Spleen (tissue), 11 donors: ENCODE measurements at regions not wholly inside any gene's neighbourhood (a gene's known extent, or its start where the extent isn't known, plus 50 kb on each side); places are given as distances from the start of the nearest gene placed in this dataset.

Experiments
- DNase-seq: peaks from one replicate; pipeline ENCODE4 v3.0.0-alpha.2; 2020
- H3K27ac ChIP-seq, 8 donors: fragments of 200-600 bp; sonication (generic) in 7 of 8; 1 replicate in 4 of 8; 2 replicates in 4 of 8; pipeline versions ENCODE4 v1.5.0 to v1.8.0; 2016 to 2021; ENCODE audit warnings: inconsistent platforms in 4 of 8, mild to moderate bottlenecking in 4 of 8, moderate library complexity in 1 of 8
- H3K27me3 ChIP-seq, 7 donors: fragments of 200-600 bp; sonication (generic) in 6 of 7; replicated peaks in 1 of 7; 1 replicate in 4 of 7; 2 replicates in 3 of 7; pipeline versions ENCODE4 v1.5.0 to v1.8.0; 2016 to 2021; ENCODE audit warnings: inconsistent platforms in 3 of 7, mild to moderate bottlenecking in 1 of 7
- H3K36me3 ChIP-seq, 6 donors: fragments of 200-600 bp; sonication (generic) in 5 of 6; 1 replicate in 4 of 6; 2 replicates in 2 of 6; pipeline versions ENCODE4 v1.5.0 to v1.8.0; 2016 to 2021; ENCODE audit warnings: inconsistent platforms in 2 of 6
- H3K4me1 ChIP-seq, 6 donors: fragments of 200-600 bp; sonication (generic) in 5 of 6; 1 replicate in 3 of 6; 2 replicates in 3 of 6; pipeline versions ENCODE4 v1.5.0 to v1.8.0; 2016 to 2021; ENCODE audit warnings: inconsistent platforms in 3 of 6
- H3K4me3 ChIP-seq, 8 donors: fragments of 200-600 bp; sonication (generic) in 7 of 8; 1 replicate in 4 of 8; 2 replicates in 4 of 8; pipeline versions ENCODE4 v1.5.0 to v1.8.0; 2016 to 2021; ENCODE audit warnings: inconsistent platforms in 4 of 8, mild to moderate bottlenecking in 4 of 8, moderate library complexity in 2 of 8
- H3K9me3 ChIP-seq, 8 donors: fragments of 200-600 bp; sonication (generic) in 7 of 8; 1 replicate in 4 of 8; 2 replicates in 4 of 8; pipeline versions ENCODE4 v1.5.0 to v1.8.0; 2016 to 2021; ENCODE audit warnings: inconsistent platforms in 4 of 8
- POLR2A ChIP-seq, 3 donors: fragments of 450-650 bp; IDR thresholded peaks; one replicate each; pipeline ENCODE4 v1.5.1; 2017; ENCODE audit warnings: antibody characterized with exemption in 3 of 3, mild to moderate bottlenecking in 1 of 3
- POLR2AphosphoS5 ChIP-seq, 3 donors: sonication (generic); formaldehyde crosslinking; IDR thresholded peaks; one replicate each; pipeline ENCODE4 v1.5.1; 2017; ENCODE audit warnings: antibody characterized with exemption in 3 of 3
- WGBS, 5 donors: extraction: QIAGEN DNeasy Blood & Tissue Kit in 3 of 5; methylation state at CpG; one replicate each; pipeline versions ENCODE4 v1.1.5 to v1.1.7; 2013 to 2018; 5-methylcytosine and 5-hydroxymethylcytosine counted together
- intact Hi-C: fragments of 100-400 bp; cut with DNase I; formaldehyde crosslinking; loops from one replicate; pipeline ENCODE4 v1.15.0; 2023; ENCODE audit warnings: low total_unique reads
- TF ChIP-seq, protein P1 (sequence below), 11 experiments: fragments of 200-600 bp in 7 of 11; fragments of 450-650 bp in 4 of 11; sonication (generic) in 4 of 11; IDR thresholded peaks in 8 of 11; conservative IDR thresholded peaks in 3 of 11; 1 replicate in 7 of 11; 2 replicates in 4 of 11; pipeline versions ENCODE4 v1.4.0 to v1.8.0; 2016 to 2021; ENCODE audit warnings: antibody characterized with exemption in 11 of 11, inconsistent platforms in 4 of 11, mild to moderate bottlenecking in 1 of 11
- donor health status: healthy with polysubstance abuse.
- donor health status: DM: no; HTN: no; CAD: no; lungs with moderate emphysema.
- donor health status: DM: no; HTN: no; CAD: no.
- donor health status: Bipolar disorder and iron deficiency.
- donor health status: healthy.
- donor health status: DM: no; HTN: no; CAD: no.
- donor health status: DM: yes; HTN: yes; CAD: no.

GRCh38 chr3:76107935-76108570 is 322.7 kb upstream of the ZNF717 start:
- Histone ChIP-seq H3K4me1 (no peaks in the 10 kb centered on the region), H3K9me3 (no peaks in the 10 kb centered on the region), H3K4me3 (no peak overlapping the region), H3K36me3 (no peaks in the 10 kb centered on the region), H3K27me3 (no peaks in the 10 kb centered on the region), H3K27ac (no peak overlapping the region)
- no peak for DNase-seq
- WGBS, 5 donors = 6 to 9% (median 7%) methylated on average over 5 of the region's 5 CpGs
- TF ChIP-seq, protein P1, sequence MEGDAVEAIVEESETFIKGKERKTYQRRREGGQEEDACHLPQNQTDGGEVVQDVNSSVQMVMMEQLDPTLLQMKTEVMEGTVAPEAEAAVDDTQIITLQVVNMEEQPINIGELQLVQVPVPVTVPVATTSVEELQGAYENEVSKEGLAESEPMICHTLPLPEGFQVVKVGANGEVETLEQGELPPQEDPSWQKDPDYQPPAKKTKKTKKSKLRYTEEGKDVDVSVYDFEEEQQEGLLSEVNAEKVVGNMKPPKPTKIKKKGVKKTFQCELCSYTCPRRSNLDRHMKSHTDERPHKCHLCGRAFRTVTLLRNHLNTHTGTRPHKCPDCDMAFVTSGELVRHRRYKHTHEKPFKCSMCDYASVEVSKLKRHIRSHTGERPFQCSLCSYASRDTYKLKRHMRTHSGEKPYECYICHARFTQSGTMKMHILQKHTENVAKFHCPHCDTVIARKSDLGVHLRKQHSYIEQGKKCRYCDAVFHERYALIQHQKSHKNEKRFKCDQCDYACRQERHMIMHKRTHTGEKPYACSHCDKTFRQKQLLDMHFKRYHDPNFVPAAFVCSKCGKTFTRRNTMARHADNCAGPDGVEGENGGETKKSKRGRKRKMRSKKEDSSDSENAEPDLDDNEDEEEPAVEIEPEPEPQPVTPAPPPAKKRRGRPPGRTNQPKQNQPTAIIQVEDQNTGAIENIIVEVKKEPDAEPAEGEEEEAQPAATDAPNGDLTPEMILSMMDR (IDR thresholded peaks at IDR 0.05 in 8 of 11, conservative IDR thresholded peaks at IDR 0.05 in 3 of 11) = peak in 9 of 11 experiments; percentile 20 to 65 (median 56)
- TF ChIP-seq POLR2A (IDR thresholded peaks at IDR 0.05) = no peak
- intact Hi-C loops = no loop called here

DNA sequence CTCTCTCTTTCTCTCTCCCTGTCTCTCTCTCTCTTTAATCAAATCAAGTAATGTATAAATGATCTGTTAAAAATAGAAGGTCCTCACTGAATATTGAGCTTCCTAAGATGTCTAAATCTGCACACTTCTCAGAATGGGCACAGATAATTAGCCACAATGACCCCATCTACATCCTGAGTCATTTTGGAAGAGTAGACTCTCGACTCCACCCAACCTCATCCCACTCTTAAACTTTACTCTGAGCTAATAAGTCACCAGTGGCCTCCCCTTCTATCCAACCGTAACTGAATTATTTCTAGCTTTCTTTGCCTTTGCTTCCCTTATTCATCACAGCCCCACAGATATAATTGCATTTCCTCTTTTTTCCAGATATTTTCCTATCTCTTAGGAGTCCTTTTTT is 326.5 kb upstream of the ZNF717 start:
- Histone ChIP-seq H3K4me1 (no peaks in the 10 kb centered on the region), H3K27ac (no peak overlapping the region), H3K36me3 (no peaks in the 10 kb centered on the region), H3K4me3 (no peak overlapping the region), H3K9me3 (no peaks in the 10 kb centered on the region), H3K27me3 (no peaks in the 10 kb centered on the region)
- WGBS, 5 donors = 64 to 84% (median 73%) methylated on average over 2 of the region's 2 CpGs
- intact Hi-C loops = no loop called here
- DNase-seq = no peak
- TF ChIP-seq POLR2AphosphoS5 (IDR thresholded peaks at IDR 0.05) (no peak), POLR2A (IDR thresholded peaks at IDR 0.05) (no peak)
- TF ChIP-seq, protein P1 (IDR thresholded peaks at IDR 0.05 in 8 of 11, conservative IDR thresholded peaks at IDR 0.05 in 3 of 11) = no peak

- no peaks in the 10 kb centered on the region for H3K27me3 ChIP-seq
- H3K9me3 ChIP-seq = peaks cover 0 to 11% (median 0%) of the 10 kb centered on the region in 8 donors
- H3K27ac ChIP-seq = no peak overlapping the region
- DNase-seq = no peak
- no peak overlapping the region for H3K4me3 ChIP-seq
- H3K4me1 ChIP-seq = no peaks in the 10 kb centered on the region
- TF ChIP-seq POLR2AphosphoS5 (IDR thresholded peaks at IDR 0.05) = no peak
- no peak for TF ChIP-seq POLR2A (IDR thresholded peaks at IDR 0.05)
- TF ChIP-seq, protein P1 (IDR thresholded peaks at IDR 0.05 in 8 of 11, conservative IDR thresholded peaks at IDR 0.05 in 3 of 11) = no peak
- H3K36me3 ChIP-seq = no peaks in the 10 kb centered on the region
- intact Hi-C loops = no loop called here
These were observed 336.7 kb upstream of the ZNF717 start for GRCh38 chr3:76122007-76122406.

DNA sequence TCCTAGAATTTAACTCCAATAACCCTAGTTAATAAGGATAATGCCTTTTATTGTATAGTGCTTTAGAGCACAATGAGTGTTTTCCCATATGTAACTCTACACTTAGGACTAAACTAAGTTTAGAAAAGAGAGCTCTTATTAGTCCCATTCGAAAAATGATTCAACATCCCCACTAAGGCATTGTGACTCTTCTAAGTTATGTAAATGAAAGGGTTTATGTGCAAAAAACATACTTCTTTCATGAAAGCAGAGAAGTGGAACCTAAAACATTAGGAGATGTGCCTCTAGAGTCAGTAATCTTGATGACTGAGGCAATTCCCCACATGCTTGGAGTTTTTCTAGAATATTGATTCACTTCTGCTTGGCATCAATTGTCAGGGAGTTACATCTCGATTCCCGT is 344.1 kb upstream of the ZNF717 start:
- Histone ChIP-seq H3K27ac (no peak overlapping the region), H3K27me3 (no peaks in the 10 kb centered on the region), H3K36me3 (no peaks in the 10 kb centered on the region), H3K9me3 (peaks cover 0 to 11% (median 0%) of the 10 kb centered on the region in 8 donors), H3K4me1 (no peaks in the 10 kb centered on the region), H3K4me3 (no peak overlapping the region)
- no peak for DNase-seq
- intact Hi-C loops = no loop called here
- 69 to 83% (median 75%) methylated on average over 3 of the region's 3 CpGs for WGBS, 5 donors
- no peak for TF ChIP-seq POLR2A (IDR thresholded peaks at IDR 0.05)
- no peak for TF ChIP-seq POLR2AphosphoS5 (IDR thresholded peaks at IDR 0.05)
- TF ChIP-seq, protein P1 (IDR thresholded peaks at IDR 0.05 in 8 of 11, conservative IDR thresholded peaks at IDR 0.05 in 3 of 11) = no peak
